Activated CD8-positive, alpha-beta memory T cell treated with anti-CD3 and anti-CD28 coated beads, Interleukin-2, amount 50 U/mL, for 24 hours (primary cell): ENCODE measurements at regions not wholly inside any gene's neighbourhood (a gene's known extent, or its start where the extent isn't known, plus 50 kb on each side); places are given as distances from the start of the nearest gene placed in this dataset.
"Not testable (repeated sequence)": the region's sequence is repeated elsewhere in the genome, so short reads cannot be mapped to it uniquely, and the experiment has no call there.

ENCODE experiments used
- DNase-seq: peaks from one replicate; pipeline ENCODE4 v3.0.0-alpha.2; 2020; ENCODE audit errors: extremely low read depth

DNA sequence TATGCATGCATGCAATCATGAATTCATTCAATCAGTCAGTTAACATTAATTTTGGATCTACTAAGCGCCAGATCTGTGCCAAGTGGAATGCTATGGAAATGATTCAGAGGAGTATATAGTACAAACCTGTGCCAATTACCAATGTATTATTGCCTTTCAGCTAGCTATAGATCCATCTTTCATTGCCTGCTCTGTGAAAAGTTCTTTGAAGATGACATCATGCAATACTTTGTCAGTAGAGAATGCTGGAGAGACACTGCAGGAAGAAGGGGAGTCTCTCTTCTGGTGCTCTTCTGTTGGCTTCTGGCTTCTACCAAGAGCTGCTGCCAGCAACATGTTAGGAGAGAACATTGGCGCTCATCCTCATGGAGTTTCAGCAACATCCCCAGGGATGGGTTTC, 81.0 kb upstream of the LMCD1 start:
- no peak for DNase-seq

DNA sequence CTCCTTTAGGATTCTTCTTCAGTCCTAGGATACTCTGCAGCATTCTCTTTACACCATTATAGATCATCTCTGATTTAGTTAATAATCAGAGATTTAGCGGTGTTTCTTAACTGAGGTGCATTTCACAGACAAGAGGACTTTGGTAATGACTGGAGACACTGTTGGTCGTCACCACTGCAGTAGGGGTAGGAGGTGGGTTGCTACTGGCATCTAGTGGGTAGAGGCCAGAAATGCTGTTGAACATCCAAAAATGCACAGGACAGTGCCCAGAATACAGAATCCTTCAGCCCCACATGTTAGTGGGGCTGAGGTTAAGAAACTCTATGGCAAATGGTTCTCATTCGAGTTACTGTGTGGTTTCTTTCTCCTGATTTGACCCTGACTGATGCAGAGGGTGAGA, 80.4 kb upstream of the LMCD1 start:
- no peak for DNase-seq

DNA sequence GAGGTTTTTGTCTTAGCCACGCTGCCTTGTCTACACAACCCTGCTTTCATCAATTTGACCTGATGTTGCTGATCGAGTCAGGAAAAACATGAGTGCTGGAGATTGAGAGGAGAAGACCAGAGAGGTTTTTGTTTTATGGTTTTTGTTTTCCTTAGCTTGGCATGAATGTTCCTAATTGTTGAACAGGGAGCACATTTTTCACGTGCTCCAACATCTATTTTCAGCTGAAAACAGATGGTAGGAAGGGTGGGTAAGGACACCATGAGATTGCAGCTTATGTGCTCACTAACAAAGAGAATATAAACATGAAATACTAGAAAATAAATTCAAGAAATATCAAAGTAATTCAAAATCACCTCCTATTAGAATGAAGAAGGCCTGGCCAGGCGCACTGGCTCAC, 79.9 kb upstream of the LMCD1 start:
- no peak for DNase-seq

DNA sequence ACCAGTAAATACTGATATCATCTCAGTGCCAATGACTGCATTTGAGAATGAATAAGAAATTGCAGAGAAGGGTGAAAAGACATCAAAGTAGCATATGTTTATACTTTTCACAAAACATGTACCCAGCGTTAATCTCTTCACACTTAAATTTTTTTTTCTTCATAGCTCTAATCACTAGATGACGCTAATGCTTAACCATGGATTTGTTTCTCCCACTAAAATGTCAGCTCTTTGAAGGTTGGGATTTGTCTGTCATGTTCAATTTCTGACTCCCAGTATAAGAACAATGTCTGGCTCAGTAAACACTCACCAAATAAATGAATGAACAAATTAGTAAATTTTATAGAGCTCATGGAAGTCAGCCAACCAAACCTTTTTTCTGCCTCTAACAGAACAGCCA, 78.3 kb upstream of the LMCD1 start:
- DNase-seq = no peak

DNA sequence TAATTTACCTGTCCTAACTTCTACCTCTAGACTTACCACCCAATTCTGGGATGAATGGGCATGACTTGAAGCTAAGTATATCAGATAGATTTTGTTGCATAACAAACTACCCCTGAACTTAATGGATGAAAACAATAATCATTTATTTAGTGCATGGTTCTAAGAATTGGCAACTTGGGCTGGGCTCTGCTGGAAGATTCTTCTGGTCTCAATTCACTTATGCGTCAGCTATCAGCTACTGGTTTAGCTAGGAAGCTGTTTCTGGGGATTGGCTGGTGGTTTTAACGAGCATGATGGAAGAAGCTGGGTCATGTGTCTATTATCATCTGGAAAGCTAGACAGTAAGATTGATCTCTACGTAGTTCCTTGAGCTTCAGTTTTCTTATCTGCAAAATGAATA, 77.3 kb upstream of the LMCD1 start:
- DNase-seq = no peak

DNA sequence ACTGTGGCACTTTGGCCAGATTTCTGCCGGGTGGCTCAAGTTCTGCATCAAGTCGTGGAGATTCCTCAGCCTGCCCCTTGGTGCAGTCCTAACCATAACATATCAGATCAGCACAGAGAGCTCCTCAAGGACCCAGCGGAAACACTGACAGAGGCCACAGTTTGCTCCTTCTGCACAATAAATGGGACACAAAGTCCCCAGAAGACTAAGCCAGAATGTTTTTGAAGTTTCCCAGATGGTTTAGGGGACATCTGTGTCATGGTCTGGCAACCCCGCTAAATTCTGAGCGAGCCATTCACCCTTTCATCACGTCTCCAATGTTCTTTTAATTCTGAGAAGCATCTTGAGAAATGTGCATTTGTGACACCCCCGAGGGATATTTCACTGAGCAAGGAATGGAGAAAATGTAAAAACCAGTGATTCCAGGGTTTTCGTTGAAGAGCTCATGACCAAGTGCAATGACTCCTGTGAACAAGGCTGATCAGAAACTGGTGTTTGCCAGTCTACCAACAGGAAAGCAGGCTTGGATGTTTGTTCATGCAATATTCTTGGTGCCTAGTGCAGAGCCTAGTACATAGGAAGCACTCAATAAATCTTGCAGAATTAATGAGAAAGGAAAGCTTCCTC, 64.8 kb upstream of the LMCD1 start:
- DNase-seq = no peak

DNA sequence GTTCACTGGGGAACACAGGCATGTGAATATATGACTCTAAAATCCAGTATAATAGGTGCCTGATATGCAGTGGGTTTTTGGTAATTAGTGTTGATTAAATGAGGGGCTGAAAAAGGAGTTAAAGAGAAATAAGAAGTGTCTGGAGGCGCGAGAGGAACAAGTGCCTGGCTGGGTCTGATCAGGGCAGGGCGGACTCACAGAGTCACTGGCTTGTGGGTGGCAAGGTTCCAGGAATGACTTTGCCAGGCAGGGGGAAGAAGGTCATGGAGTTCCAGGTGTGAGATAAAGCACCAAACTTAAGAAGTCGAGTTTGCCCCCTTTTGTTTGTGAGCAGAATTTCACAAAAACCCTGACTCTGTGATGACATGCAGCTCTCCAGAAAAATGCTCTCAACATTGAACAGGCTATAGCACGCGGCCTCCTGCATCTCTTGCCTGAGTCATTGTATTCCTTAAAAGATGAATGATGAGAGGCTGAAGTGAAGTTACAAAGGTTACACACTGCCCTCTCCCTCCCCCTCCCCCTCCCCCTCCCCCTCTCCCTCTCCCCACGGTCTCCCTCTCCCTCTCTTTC, 63.0 kb upstream of the LMCD1 start:
- no peak for DNase-seq

DNA sequence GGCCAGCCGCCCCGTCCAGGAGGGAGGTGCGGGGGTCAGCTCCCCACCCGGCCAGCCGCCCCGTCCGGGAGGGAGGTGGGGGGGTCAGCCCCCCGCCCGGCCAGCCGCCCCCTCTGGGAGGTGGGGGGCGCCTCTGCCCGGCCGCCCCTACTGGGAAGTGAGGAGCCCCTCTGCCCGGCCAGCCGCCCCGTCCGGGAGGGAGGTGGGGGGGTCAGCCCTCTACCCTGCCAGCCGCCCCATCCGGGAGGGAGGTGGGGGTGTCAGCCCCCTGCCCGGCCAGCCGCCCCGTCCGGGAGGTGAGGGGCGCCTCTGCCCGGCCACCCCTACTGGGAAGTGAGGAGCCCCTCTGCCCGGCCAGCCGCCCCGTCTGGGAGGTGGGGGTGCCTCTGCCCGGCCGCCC, 61.5 kb upstream of the LMCD1 start:
- not testable (repeated sequence) for DNase-seq

DNA sequence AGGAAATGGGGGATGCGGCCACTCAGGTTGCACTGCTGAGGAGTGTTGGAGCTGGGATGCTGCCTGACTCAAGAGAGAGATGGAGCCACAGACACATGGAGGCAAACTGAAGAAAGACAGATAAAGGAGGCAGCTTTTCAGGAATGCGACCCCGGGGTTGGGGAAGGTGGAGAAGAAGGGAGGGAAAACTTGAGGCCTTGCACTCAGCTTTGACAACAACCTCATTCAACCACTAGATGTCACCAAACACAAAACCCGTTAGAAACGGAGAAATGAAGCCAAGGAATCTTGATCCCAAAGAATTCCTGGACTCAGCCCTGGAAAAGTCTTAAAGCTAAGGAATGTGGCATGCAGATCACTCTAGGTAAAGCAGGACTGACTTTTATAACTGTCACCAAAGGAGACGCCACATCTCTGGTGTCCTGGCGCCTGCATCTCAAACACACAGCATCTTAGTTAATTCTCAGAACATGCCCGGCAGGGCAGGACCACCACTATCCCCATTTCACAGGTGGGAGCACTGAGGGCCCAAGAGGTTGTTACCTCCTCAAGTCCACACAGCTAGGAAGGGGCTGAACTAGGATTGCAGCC, 59.6 kb upstream of the LMCD1 start:
- no peak for DNase-seq

DNA sequence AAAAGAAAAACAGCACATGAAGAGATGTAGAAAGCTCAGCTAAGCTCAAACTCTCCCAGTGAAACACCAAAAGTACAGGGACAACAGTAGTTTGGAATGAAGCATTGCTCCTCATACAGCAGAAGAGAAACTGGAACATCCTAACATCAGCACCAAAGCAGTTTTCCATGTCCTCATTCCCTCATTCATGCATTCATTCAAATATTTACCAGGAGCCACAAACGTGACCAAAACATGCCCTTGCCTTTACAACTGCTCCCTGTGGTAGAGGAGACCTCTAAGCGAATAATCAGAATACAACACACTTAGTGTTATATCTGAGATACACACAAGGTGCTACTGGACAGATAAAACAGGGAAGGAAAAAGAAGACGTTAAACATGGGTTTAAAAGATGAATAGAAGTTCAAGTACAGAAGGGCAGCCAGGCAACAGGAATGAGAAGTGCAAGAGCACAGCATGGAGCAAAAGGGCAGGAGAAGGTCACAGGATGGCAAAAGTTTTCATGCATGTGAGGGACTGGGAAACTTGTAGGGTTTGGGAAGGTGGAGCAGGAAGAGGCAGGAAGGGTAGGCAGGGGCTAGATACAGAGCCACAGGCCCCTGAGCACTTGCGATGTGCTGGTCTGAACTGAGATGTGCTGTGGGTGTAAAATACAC, 58.5 kb upstream of the LMCD1 start:
- DNase-seq = no peak

DNA sequence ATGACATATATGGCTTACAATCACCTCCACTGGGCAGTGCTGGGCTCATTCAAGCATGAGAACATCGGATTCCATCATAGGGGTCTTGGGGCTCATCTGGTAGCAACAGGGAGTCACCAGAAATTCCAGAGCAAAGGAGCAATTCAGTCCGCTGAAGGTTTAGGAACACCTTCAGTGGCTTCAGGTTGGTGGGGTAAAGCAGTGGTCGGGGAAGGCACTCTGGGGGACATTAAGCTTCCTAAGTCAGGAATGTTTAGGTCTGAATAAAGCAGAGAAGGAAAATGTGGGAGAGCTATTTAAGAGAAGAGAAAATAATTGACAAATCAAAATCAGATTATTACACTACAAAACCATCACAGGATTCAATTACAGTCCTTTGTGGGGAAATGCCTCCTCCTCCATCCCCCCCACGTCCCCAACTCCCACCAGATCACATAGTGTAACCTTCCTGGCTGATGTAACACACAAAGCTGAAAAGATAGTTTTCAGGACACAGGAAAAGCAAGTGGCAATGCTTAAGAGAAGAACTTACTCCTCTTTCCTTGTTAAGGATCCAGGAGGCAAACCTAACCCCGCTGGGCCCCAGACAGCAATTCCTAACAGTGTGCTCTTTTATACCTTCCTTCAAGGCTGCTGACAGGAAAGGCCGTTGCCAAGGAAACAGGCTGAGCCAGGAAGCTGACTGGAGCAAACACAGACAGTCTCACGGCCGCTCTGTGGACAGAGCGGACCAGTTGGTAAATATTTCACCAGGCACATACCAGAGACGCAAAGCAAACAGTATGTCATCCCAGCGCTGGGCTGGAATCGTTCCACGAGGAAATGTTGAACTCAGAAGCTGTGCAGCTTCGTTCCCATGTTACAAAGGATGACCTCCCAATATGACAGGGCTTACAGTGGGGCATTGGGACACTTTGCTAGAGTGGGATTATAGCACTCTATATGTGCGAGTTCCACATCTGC, 57.5 kb upstream of the LMCD1 start:
- no peak for DNase-seq

DNA sequence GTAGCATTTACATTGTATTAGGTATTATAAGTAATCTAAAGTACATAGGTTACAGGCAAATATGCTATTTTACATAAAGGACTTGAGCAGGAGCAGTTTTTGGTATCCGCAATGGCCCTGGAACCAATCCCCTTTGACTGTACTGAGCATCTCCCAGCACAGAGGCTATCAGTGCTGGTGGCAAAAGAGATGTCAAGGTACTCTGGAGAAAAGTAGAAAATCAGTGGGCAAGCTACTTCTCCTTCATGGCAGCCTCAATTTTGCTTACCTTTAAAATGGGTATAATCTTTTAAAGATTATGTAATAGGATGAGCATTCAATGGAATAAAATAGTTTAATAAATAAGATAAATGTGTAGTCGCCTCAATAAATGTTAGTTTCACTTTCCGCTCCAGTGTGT, 56.7 kb upstream of the LMCD1 start:
- no peak for DNase-seq

DNA sequence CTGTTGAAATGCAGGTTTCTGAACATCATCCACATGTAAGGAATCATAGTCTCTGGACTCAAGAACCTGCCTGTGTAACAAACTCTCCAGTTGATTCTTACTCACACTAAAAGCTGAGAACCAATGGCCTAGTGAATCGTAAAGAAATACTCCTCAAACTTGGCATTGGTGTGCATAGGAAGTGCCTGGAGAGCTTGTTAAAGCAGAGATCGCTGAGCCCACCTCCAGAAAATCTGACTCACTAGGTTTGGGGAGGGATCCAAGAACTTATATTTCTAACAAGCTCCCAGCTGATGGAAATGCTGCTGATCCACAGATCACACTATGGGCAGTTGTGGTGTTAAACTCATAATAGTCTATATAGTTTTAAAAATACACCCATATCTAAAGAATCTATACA, 55.8 kb upstream of the LMCD1 start:
- no peak for DNase-seq

DNA sequence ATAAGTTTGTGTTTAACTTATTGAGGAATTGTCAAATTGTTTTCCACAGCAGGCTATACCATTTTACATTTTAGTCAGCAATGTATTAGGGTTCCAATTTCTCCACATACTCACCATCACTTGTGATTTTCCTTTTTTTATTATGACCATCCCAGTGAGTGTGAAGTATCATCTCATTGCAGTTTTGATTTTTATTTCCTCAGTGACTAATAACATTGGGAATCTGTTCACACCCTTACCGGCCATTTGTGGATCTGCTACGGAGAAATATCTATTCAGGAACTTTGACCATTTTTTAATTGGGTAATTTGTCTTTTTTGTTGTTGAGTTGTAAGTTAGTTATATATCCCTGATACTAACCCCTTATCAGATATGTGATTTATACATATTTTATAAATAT, 54.8 kb upstream of the LMCD1 start:
- no peak for DNase-seq

DNA sequence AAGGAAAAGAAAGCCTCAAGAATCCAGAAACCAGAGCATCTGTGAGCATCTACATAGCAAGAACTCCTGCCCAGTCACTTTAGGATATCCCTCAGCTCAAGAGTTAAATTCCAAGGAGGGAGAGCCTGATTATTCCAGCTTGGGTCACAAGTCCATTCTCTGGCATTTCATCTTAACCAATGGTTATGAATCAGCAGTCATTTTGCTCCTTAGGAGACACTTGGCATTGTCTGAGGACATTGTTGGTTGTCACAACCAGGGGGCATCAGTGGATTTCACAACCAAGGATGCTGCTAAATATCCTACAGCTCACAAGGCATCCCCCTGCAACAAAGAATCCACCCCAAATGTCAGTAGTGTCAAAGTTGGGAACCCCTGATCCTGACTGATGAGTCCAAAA, 51.0 kb upstream of the LMCD1 start:
- DNase-seq = no peak

DNA sequence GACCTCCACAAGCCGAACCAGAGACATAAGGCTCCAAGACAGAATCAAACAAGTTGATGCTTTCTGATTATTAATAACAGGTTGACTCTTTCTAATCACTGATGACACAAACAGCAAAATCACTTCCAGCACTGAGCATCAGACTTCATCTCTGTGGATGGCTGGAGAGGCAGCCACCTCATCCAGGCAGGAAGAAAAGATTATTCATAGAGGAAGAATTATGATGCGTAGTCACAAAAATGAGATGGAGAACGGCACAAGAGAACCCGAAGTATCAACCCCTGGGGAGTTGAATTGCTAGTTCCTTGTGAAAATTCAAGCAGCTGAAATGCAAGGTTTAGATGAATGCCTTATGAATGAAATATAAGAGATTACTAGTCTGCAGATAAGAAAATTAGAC, 49.9 kb upstream of the LMCD1 start:
- DNase-seq = no peak
